Activated CD4-positive, alpha-beta T cell treated with anti-CD3 and anti-CD28 coated beads, Interleukin-2, Interleukin-4, amounts not matched to agents 100 ng/mL and 50 ng/mL, durations not matched to agents 16 hours and 8 hours (primary cell): ENCODE measurements at regions not wholly inside any gene's neighbourhood (a gene's known extent, or its start where the extent isn't known, plus 50 kb on each side); places are given as distances from the start of the nearest gene placed in this dataset.
"Not testable (repeated sequence)": the region's sequence is repeated elsewhere in the genome, so short reads cannot be mapped to it uniquely, and the experiment has no call there.

Experiments used
- DNase-seq: peaks from one replicate; pipeline ENCODE4 v3.0.0-alpha.2; 2020; ENCODE audit warnings: low spot score

DNA sequence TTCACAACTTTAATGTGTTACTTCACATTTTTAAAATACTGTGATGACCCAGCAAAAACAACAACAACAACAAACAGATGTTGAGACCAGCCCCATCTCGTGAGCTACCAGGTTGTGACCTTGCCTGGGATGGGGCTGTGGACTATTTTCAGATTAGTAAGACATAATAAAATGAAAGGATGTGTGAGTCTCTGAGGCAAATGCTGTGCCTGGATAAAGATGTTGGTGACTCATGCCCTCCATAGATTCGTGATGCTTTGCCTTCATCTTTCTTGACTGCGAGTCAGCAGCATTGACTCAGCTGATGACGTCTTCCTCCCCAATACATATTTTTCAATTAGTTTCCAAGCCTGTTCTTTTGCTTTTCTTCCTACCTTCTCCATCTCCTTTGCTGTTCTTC is 453.0 kb upstream of the CFAP20DC start:
- DNase-seq: peak; percentile 55

DNA sequence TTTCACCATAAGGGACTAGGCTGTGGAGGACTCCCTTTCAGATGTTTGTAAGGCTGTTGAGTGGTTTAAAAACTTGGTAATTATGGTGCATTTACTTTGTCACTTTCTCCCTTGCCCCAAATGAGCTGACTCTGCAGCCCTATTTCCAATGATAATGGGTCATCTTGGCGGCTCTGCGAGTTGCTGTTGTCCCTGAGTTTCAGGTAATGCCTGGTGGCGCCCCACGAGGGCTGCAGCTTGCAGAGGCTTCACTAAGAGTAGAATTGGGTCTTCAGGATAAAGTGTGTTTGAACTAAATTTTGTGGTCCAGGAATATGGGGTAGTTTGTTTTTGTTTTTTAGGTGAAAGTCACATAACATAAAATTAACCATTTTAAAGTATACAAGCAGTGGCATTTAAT is 450.1 kb upstream of the CFAP20DC start:
- DNase-seq: no peak

DNA sequence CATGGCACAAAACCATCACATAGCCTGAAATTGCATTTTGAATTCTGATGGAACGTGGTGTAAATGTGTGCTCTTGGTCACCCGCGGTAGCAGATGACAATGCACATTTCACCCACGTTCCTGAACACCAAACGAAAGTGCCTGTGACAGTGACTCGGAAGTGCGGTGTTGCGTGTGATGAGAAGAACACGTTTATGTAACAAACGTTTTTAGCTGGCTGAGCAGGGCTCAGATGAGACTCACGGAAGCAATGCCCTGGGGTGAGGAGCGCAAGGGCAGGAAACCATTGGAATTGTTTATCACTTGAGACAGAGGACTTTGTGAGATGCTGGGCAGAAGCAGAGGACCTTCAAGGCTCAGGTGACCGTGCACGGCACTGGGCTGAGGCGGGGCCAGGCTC is 449.2 kb upstream of the CFAP20DC start:
- DNase-seq: no peak

DNA sequence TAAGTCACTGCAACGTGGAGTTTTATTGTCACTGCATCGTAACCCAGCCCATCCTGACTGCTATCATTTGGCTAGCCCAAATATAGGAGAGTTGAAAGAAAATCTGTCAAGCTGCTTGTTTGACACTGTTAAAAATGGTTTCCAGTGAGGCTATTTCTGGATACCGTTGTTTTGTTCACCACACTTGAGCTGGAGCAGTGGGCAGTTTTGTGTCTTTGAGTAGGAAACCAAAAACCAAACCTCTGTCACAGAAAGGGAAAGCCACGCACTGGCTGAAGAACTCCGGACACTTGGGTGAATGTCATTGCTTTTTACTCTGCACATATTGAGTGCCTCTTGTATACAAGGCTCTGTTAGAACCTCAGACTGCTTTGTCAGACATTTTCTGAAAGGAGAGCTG is 446.4 kb upstream of the CFAP20DC start:
- no peak for DNase-seq

DNA sequence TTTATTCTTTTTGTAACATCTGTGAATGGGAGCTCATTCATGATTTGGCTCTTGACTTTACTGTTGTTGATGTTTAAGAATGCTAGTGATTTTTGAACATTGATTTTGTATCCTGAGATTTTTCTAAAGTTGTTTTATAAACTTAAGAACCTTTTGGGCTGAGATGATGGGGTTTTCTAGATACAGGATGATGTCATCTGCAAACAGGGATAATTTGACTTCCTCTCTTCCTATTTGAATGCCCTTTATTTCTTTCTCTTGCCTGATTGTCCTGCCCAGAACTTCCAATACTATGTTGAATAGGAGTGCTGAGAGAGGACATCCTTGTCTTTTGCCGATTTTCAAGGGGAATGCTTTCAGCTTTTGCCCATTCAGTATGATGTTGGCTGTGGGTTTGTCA is 445.1 kb upstream of the CFAP20DC start:
- DNase-seq: not testable (repeated sequence)

DNA sequence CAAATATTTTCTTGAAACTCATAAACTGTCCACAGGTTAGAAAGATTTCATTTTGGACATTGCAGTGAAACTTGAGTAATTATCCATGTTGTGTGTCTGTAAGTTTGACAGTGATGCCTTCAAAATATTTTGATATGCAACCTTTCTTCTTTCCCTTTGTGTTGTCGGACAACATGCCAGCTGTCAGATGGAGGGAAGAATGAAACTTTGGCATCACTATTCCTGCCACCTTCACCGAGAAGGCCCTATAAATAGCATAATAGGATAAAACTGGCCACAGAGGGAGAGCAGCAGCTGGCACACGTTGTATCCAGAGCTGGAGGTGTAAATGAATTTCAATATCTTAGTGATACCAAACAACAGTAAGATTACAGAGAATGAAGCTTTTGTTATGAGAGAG is 436.7 kb upstream of the CFAP20DC start:
- DNase-seq: no peak

DNA sequence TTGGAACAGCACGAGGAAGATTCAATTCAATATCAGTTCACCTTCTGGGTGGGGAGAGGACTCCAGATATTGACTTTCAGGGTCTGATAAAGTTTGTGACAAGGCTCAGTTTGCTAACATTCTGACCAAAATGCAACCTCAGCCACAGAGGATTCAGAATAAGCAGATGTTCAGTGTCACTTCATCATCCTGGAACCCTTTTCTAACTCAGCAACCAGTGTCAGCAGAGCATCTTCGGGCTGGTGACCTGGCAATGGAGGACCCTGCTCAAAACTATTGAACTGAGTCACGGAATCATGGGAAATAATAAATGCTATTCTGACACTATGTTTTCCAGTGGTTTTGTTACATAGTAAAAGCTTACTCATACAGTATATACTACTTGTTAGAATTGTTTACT is 433.4 kb upstream of the CFAP20DC start:
- peak; percentile 35 for DNase-seq

DNA sequence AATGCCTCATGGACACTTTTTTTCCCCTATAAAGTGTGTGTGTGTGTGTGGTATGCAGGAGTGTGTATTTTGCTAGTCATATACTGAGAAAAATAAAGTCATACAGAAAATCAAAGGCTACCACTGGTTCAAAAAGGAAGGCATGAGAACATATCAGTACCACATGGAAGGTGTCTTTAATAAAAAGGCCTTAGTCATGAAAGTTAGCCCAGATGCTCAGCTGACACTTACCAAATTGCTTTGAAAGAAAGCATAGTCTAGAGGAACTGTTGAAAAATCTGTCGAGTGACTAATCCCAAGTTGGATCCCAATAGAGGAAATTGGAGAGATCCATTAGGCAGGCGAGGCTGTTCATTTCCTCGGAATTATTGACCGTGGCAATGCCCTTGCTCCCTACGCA is 432.9 kb upstream of the CFAP20DC start:
- no peak for DNase-seq

DNA sequence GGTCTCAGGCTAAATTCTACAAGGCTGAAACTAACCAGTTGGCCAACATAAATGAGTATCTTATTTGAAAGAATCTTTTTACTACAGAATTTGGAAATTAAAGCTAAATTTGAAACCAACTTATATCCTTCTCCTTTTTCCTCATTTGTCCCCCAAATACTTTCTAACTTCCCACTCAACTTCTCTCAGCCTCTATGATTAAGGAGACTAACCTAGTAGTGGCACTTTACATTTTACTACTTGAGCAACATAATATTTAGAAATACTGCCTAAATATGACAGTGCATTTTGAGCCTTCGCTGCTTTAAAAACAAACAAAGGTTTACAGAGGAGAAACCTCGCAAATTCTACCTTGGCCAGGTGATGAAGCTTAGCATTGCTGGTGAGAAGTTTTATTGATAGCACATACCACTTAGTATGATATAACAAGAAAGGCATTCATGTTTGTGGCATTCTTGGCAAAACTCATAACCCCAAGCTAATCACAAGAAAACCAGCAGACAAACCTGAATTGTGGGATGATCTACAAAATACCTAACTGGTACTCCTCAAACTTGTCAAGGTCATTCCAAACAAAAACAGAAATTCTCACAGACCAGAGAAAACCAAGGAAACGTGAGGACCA is 432.1 kb upstream of the CFAP20DC start:
- DNase-seq: no peak

DNA sequence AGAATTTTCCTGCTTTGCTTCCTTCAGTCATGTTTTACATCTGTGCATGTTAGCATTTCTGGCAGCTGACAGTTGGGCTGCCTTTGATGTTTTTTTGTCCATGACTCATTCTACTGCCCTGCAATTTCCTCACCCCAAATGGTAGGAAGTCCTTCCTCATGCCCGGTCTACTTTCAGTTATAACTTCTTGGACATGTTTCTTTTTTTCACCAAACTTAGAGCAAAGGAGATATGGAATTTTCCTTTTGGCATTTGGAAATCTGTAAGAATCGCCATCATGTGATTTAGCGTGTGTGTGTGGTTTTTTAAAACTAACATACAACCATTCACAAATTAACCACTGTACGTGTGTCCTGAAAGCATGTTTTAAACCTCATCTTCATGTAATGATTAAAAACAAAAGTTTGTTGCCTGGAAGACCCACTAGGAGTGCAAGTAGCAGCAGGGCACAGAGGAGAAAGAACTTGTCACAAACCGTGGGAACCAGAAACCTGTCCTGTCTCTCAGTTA is 430.7 kb upstream of the CFAP20DC start:
- DNase-seq: peak; percentile 69

DNA sequence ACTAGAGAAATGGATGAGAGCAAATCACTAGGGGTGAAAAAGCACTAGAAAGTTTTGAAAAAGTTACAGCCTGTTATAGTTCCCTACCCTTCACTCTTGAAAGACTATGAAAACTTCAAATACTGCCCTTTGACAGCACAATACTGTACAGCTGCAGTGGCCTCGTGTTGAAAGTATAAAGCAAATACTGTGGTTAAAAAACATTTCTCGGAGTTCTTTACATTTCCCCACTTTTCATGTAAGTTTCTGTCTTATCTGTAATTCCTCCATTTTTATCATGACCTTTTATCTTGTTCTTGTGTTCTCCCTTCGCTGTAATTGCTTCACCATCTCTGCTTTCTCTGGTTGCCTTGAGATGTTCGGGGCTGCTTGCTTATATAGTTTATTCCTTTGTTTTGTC is 423.8 kb upstream of the CFAP20DC start:
- no peak for DNase-seq

DNA sequence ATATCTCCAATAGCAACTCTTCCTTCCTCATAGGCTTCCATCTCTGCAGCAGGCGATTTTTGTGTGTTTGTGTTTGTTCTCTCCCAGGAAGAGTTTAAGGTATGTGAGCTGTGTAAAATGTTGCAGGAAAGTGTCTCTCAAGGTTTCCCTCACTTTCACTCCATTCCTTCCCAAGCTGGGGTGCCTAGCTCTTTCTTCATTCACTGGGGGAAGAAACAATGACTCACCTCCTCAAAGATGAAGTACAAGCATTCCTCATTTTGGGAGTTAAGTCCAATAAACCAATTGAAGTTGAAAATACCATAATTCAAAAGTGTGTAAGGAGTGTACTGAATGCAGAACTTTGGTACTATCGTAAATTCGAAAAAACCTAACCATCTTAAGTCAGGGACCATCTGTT is 422.7 kb upstream of the CFAP20DC start:
- DNase-seq: no peak

DNA sequence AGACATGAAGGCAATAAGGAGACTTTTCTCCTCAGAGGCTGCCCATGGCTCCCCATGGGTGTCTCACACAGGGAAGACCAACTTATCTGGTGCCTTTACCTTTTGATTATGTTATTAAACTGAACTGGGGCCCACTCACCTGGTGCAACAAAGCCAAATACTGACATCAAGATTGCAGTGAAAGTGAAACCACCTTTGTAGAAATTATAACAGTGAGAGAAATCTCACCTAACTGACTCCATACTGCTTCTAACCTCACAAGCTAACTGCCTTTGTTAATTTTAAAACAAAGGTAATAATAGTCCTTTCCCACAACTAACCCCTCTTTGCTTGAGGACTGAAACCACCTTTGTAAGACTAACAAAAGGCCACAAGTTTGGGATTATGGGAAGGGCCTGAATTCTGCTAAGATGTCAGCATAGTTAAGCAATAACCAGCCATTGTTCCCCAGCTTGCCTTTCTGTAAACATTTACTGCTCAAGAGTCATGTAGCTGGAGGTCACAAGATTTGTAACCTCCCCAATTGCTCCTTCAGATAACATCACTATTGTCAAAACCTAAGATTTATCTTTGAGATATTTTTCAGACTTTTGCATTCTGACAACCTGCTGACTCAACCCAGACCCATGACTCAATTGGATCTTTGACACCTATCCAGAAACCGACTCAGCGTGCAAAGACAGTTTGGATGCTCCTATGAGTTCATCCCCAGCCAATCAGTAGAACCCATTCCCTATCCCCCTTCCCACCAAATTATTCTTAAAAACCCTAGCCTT is 420.3 kb upstream of the CFAP20DC start:
- DNase-seq: peak; percentile 87

DNA sequence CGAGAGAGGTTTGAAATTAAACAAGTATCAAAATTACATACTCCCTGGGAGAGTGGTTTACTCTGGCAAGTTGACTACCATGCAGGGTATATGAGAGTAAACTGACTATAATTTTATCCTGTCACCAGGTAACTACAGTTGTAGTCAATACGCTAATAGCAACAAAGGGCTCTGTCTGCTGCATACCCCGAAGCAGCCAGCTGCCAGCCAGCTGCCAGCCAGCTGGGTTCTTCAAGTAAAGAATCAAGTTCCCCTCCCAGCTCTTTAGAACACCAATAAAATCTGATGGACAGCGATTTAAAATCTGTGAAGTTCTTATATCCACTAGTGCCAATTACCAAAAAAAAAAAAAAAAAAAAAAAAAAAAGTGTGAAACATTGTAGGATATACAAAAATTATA is 417.7 kb upstream of the CFAP20DC start:
- DNase-seq: no peak

DNA sequence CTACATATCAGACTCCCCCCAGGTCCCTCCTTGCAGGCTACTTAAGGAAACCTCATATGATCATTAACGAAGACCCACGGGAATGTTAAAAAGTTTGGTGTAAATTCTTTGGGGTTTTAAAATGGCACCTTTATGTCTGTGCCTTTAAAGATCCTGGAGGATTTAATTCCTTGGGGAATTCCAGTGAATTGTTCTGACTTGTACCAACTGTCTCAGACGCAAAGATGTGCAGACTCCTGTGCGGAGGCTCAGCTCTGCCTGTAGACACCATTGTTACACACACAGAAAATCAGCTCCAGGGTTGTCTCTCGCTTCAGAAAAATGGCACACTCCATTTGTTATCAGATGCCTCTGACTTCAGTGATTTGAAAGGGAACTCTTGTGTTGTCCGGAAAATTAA is 414.4 kb upstream of the CFAP20DC start:
- DNase-seq: no peak

DNA sequence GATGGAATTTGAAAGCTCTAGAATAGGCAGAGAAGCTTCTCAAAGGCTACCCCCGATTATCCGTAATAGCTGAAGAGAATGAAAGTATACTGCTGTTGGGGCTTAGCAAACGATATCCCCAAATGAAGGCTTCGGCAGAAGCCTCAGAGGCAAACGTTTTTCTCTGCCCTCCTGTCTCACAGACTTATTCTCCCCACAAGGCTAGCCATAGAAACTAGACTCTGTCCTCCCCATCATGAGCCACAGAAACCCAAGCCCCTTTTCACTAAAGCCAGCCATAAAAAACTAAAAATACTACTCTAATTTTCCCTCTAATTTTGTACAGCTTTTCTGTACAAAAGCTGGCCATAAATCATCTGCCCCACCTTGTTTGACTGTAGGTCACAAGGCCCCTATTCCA is 413.4 kb upstream of the CFAP20DC start:
- DNase-seq: no peak

DNA sequence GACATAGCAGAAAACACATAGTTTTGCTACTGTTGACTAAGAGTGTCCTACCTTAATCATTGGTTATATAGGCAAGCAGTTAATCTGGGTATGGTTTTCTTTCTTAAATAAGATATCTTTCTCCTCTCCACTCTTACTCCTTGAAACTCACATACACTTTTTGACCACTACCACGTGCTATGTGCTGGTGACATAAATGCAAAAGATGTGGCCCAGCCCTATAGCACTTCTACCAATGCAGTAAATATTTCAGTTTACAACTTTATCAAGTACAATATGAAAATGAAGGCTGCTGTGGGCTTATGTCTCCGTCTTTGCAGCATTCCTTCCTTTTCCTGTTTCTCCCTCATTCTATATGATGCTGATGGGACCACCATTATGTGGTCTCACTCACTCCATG is 410.2 kb upstream of the CFAP20DC start:
- DNase-seq: no peak

DNA sequence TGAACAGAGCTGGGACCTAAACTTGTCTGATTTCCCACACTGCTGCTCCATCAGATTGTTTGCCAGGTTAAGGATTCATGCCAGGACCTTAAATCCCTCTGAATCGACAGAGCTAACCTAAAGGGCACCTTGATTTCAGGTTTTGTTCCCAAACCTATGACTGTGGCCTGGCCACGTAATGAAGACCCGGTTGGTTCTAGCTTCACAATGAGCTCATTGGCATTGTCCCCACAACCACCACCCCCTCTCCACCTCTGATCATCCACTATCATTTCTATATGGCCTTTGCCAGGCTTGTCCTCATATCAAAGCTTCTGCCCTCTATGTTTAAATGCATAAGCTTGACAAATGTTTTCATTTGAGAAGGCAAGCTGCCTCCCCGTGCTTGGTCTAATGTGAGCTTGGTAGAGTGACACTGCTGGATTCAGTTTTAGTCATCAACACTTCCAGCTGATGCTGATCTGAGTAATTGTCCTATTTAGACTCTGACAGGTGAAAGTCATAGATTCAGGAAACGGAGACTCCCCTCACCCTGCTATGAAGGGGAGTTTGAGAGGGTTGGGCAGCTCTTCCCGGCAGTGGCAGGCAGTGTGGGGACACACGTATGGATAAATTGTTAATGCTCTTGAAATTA is 407.1 kb upstream of the CFAP20DC start:
- peak; percentile 93 for DNase-seq

DNA sequence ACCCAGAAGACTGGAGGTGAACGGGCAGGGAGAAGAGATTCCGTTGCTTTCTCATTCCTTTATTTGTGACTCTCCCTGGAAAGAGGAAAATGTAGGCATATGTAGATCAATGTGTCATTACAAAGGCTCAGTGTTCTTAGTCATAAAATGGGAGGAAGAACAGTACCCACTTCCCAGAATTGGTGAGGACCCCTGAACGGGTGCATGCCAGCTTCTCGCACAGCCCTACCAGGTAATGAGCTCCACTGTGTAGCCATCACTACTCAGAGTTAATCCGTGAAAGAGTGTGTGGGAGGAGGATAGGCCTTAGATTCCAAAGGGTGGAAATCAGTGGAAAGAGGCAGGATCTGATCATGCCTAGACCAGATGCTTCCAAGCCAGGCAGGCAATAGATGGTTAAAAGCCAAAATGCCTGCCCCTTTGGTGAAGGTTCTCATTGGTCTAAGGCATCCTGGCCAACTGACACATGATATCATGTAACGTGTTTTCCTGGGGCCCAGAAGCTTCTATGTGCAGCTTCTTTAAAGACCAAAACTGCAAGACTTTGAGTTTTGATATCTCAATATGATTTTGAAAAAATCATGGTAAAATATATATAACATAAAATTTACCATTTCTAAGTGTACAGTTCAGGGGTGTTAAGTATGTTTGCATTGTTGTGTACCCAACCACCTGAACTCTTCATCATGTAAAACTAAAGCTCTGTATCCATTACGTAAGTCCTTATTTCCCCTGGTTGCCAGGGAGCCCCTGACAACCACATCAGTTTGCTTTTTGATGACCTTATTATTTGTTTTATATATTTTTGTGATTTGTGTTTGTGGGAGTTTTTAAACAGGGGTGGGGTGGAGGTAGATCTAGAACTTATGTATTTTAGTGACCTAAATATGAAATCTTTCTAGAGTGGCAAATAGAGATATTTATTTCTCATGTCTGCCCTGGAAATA is 402.2 kb upstream of the CFAP20DC start:
- DNase-seq: peak; percentile 63

DNA sequence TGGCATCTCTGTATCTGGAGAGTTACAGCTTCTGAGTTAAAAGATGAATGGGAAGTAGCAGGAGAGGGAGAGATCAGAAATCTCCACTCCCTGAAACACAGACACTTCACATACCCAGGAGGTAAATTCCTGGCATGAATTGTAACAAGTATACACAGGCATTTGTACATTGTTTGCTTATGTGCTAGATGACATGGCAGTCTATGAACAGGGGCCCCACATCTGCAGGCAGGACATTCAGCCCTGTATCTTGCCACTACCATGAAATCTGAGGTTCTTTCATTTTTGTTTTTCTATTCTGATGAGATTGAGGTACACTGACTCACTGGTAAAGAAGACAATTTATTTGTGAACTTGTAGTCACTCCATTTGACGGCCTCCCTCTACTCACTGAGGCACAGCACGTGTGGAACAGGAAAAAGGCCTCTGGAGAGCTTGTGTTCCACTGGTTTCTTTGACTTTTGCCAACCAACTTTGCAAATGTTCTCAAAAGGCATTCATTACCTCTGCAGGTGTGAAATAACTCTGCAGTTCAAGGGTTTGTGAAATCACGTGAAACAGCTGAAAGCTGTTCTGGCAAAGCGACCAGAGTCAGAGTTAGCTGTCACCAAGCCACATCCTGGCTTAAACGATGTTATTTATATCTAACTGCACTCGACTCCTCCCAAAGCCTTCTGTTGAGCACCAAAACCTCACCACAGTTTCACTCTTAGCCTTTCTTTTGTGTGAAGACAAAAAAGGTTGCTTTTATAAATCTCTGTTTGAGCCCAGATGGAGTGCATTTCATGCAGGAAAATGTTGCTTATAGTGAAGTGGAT is 401.3 kb upstream of the CFAP20DC start:
- DNase-seq: peak; percentile 94

DNA sequence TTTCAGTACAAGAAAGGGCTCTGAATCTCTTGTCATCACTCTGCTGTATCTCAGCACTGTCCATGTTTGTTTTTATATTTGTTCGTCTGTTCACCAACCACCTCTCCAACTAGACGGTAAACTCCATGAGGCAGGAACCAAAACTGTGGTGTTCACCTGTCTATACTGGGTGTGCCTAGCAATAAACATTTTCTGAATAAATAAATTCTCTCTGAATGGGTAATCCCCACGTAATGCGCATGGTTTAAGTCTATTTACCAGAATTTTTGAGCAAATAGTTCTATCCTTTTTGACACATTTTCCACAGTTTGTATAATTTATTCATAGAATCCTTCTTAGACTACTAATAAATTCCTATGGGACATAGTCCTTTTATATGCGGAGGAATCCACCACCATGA is 400.6 kb upstream of the CFAP20DC start:
- DNase-seq: no peak
